ENCODE measurements at regions not wholly inside any gene's neighbourhood (a gene's known extent, or its start where the extent isn't known, plus 50 kb on each side); places are given as distances from the start of the nearest gene placed in this dataset.

GRCh38 chr5:100249884-100250269, 285.3 kb upstream of the FAM174A start:
- DNase-seq (ENCODE audit: low spot score in 2 of 2): no peak
- intact Hi-C loops (cut with DNase I): no loop called here

GRCh38 chr5:100249211-100249883, 285.8 kb upstream of the FAM174A start:
- H3K27me3 ChIP-seq: no peaks in the 10 kb centered on the region
- H3K36me3 ChIP-seq: no peaks in the 10 kb centered on the region
- no peaks in the 10 kb centered on the region for H3K4me1 ChIP-seq
- intact Hi-C loops (cut with DNase I): no loop called here
- H3K9me3 ChIP-seq: no peaks in the 10 kb centered on the region
- DNase-seq (ENCODE audit: low spot score in 2 of 2): no peak
- H3K4me3 ChIP-seq: no peak overlapping the region
- no peak overlapping the region for H3K27ac ChIP-seq
- no peak for TF ChIP-seq CTCF (IDR thresholded peaks at IDR 0.05)

More at GRCh38 chr5:100249884-100250269, 285.3 kb upstream of the FAM174A start:
- no peak overlapping the region for H3K27ac ChIP-seq
- no peak for TF ChIP-seq CTCF (IDR thresholded peaks at IDR 0.05)
- no peak overlapping the region for H3K4me3 ChIP-seq
- H3K36me3 ChIP-seq: no peaks in the 10 kb centered on the region
- H3K27me3 ChIP-seq: no peaks in the 10 kb centered on the region
- H3K9me3 ChIP-seq: no peaks in the 10 kb centered on the region
- H3K4me1 ChIP-seq: no peaks in the 10 kb centered on the region

- no peak overlapping the region for H3K4me3 ChIP-seq
- H3K36me3 ChIP-seq: no peaks in the 10 kb centered on the region
- no peaks in the 10 kb centered on the region for H3K4me1 ChIP-seq
- no peak for DNase-seq (ENCODE audit: low spot score in 2 of 2)
- no peaks in the 10 kb centered on the region for H3K27me3 ChIP-seq
- no peak for TF ChIP-seq CTCF (IDR thresholded peaks at IDR 0.05)
- intact Hi-C loops (cut with DNase I): no loop called here
- no peaks in the 10 kb centered on the region for H3K9me3 ChIP-seq
- H3K27ac ChIP-seq: no peak overlapping the region
Observed at GRCh38 chr5:100232736-100233135, 302.4 kb upstream of the FAM174A start.

GRCh38 chr5:100188778-100189177, 346.4 kb upstream of the FAM174A start:
- Histone ChIP-seq H3K27me3 (no peaks in the 10 kb centered on the region), H3K4me1 (no peaks in the 10 kb centered on the region), H3K36me3 (no peaks in the 10 kb centered on the region), H3K4me3 (no peak overlapping the region), H3K27ac (no peak overlapping the region), H3K9me3 (no peaks in the 10 kb centered on the region)
- DNase-seq (ENCODE audit: low spot score in 2 of 2): no peak
- TF ChIP-seq CTCF (IDR thresholded peaks at IDR 0.05): no peak
- intact Hi-C loops (cut with DNase I): no loop called here

GRCh38 chr5:100188339-100188738, 346.8 kb upstream of the FAM174A start:
- Histone ChIP-seq H3K4me1 (no peaks in the 10 kb centered on the region), H3K9me3 (no peaks in the 10 kb centered on the region), H3K4me3 (no peak overlapping the region), H3K27ac (no peak overlapping the region), H3K27me3 (no peaks in the 10 kb centered on the region), H3K36me3 (no peaks in the 10 kb centered on the region)
- no peak for TF ChIP-seq CTCF (IDR thresholded peaks at IDR 0.05)
- DNase-seq (ENCODE audit: low spot score in 2 of 2): no peak
- intact Hi-C loops (cut with DNase I): no loop called here

GRCh38 chr5:100186181-100186580, 349.0 kb upstream of the FAM174A start:
- no peak for DNase-seq (ENCODE audit: low spot score in 2 of 2)
- Histone ChIP-seq H3K27me3 (no peaks in the 10 kb centered on the region), H3K36me3 (no peaks in the 10 kb centered on the region), H3K9me3 (no peaks in the 10 kb centered on the region), H3K4me3 (no peak overlapping the region), H3K4me1 (no peaks in the 10 kb centered on the region), H3K27ac (no peak overlapping the region)
- no peak for TF ChIP-seq CTCF (IDR thresholded peaks at IDR 0.05)
- intact Hi-C loops (cut with DNase I): no loop called here

All from ascending aorta (tissue), 2 donors.